Common myeloid progenitor, CD34-positive (primary cell): ENCODE measurements at regions not wholly inside any gene's neighbourhood (a gene's known extent, or its start where the extent isn't known, plus 50 kb on each side); places are given as distances from the start of the nearest gene placed in this dataset.
"Not testable (repeated sequence)": the region's sequence is repeated elsewhere in the genome, so short reads cannot be mapped to it uniquely, and the experiment has no call there.

ENCODE experiments used
- CTCF ChIA-PET: fragments of 350-600 bp; sonication (Branson Sonifier 250); formaldehyde crosslinking; loops from one replicate; lab custom pipeline; 2021; ENCODE audit warnings: antibody characterized with exemption; lab: Charles Lee
- POLR2A ChIA-PET: fragments of 350-600 bp; sonication (Branson Sonifier 250); formaldehyde crosslinking; loops from one replicate; lab custom pipeline; 2021; ENCODE audit warnings: antibody characterized with exemption; lab: Charles Lee
- DNase-seq, 3 donors: peaks; one replicate each; pipeline versions ENCODE4 v3.0.0 to v3.0.0-alpha.2; 2013
- H3K27ac ChIP-seq, 2 experiments: 1 replicate in 1 of 2; 2 replicates in 1 of 2; pipeline ENCODE4 v1.7.0; 2013; ENCODE audit warnings: inconsistent platforms in 2 of 2, low read length in 2 of 2, mild to moderate bottlenecking in 2 of 2, low read depth in 1 of 2, moderate library complexity in 1 of 2; ENCODE audit not compliant: severe bottlenecking in 2 of 2, insufficient read depth in 1 of 2, poor library complexity in 1 of 2
- H3K27me3 ChIP-seq, 5 experiments: replicated peaks in 2 of 5; 1 replicate in 3 of 5; 2 replicates in 2 of 5; pipeline versions ENCODE4 v1.6.1 to v1.7.0; 2013; ENCODE audit warnings: low read length in 4 of 5, mild to moderate bottlenecking in 2 of 5, moderate library complexity in 2 of 5, inconsistent platforms in 1 of 5; ENCODE audit not compliant: insufficient read depth in 5 of 5, control insufficient read depth in 4 of 5
- H3K36me3 ChIP-seq, 4 experiments: 1 replicate in 2 of 4; 2 replicates in 2 of 4; pipeline versions ENCODE4 v1.6.1 to v1.7.0; 2013; ENCODE audit warnings: low read length in 3 of 4, control low read depth in 1 of 4, mild to moderate bottlenecking in 1 of 4; ENCODE audit not compliant: control insufficient read depth in 4 of 4, insufficient read depth in 4 of 4
- H3K4me1 ChIP-seq, 4 experiments: 1 replicate in 3 of 4; 2 replicates in 1 of 4; pipeline versions ENCODE4 v1.6.1 to v1.7.1; 2013; ENCODE audit warnings: low read length in 3 of 4, mild to moderate bottlenecking in 3 of 4, control low read depth in 1 of 4, inconsistent platforms in 1 of 4, moderate library complexity in 1 of 4; ENCODE audit not compliant: control insufficient read depth in 4 of 4, insufficient read depth in 4 of 4; ENCODE audit errors: control extremely low read depth in 1 of 4
- H3K4me3 ChIP-seq, 7 experiments: 1 replicate in 4 of 7; 2 replicates in 3 of 7; pipeline versions ENCODE4 v1.5.1 to v1.7.0; 2013; ENCODE audit warnings: mild to moderate bottlenecking in 7 of 7, low read length in 6 of 7, moderate library complexity in 6 of 7, inconsistent platforms in 2 of 7, low read depth in 2 of 7, control low read depth in 1 of 7; ENCODE audit not compliant: insufficient read depth in 4 of 7, control insufficient read depth in 1 of 7; ENCODE audit errors: extremely low read depth in 1 of 7
- H3K9me3 ChIP-seq, 5 experiments: 1 replicate in 4 of 5; 2 replicates in 1 of 5; pipeline versions ENCODE4 v1.6.1 to v1.7.1; 2013; ENCODE audit warnings: low read length in 4 of 5, mild to moderate bottlenecking in 2 of 5, inconsistent platforms in 1 of 5, low read depth in 1 of 5, moderate library complexity in 1 of 5; ENCODE audit not compliant: control insufficient read depth in 4 of 5, insufficient read depth in 2 of 5; ENCODE audit errors: control extremely low read depth in 1 of 5
- WGBS: methylation state at CpG from one replicate; pipeline ENCODE4 v1.1.5; 2013; ENCODE audit not compliant: insufficient coverage; 5-methylcytosine and 5-hydroxymethylcytosine counted together

GRCh38 chr2:90231199-90231598 is 1539.7 kb downstream of the RPIA start:
- H3K27me3 ChIP-seq, H3K27ac ChIP-seq, H3K4me3 ChIP-seq, H3K36me3 ChIP-seq, H3K9me3 ChIP-seq, H3K4me1 ChIP-seq, DNase-seq, POLR2A ChIA-PET, CTCF ChIA-PET: not testable (repeated sequence)
- no CpG with 5 or more reads among the region's 4 CpGs for WGBS

GRCh38 chr2:90235452-90235851 is 1544.0 kb downstream of the RPIA start:
- POLR2A ChIA-PET: not testable (repeated sequence)

GRCh38 chr2:90237923-90238361 is 1546.5 kb downstream of the RPIA start:
- H3K4me1 ChIP-seq, H3K27me3 ChIP-seq, POLR2A ChIA-PET, H3K27ac ChIP-seq, H3K9me3 ChIP-seq, CTCF ChIA-PET, H3K4me3 ChIP-seq, H3K36me3 ChIP-seq: not testable (repeated sequence)
- WGBS: 68% methylated on average over 14 of the region's 31 CpGs
- DNase-seq: peak in 2 of 3 donors; percentile 18 to 34

More at GRCh38 chr2:90235452-90235851, 1544.0 kb downstream of the RPIA start:
- CTCF ChIA-PET, H3K27me3 ChIP-seq, H3K9me3 ChIP-seq, H3K4me3 ChIP-seq, H3K36me3 ChIP-seq, H3K4me1 ChIP-seq, H3K27ac ChIP-seq, DNase-seq: not testable (repeated sequence)
- WGBS: no CpG with 5 or more reads among the region's 1 CpG

GRCh38 chr2:90238505-90239230 is 1547.2 kb downstream of the RPIA start:
- H3K27me3 ChIP-seq, CTCF ChIA-PET, H3K36me3 ChIP-seq, H3K9me3 ChIP-seq, H3K27ac ChIP-seq, DNase-seq, H3K4me3 ChIP-seq, H3K4me1 ChIP-seq, POLR2A ChIA-PET: not testable (repeated sequence)
- WGBS: 75% methylated on average over 10 of the region's 43 CpGs

- H3K27ac ChIP-seq, POLR2A ChIA-PET, H3K4me3 ChIP-seq, H3K4me1 ChIP-seq, CTCF ChIA-PET, DNase-seq, H3K9me3 ChIP-seq, H3K36me3 ChIP-seq, H3K27me3 ChIP-seq: not testable (repeated sequence)
- WGBS: no CpG with 5 or more reads among the region's 6 CpGs
Observed at GRCh38 chr2:90239769-90240168, 1548.3 kb downstream of the RPIA start.

GRCh38 chr2:90244902-90245765 is 1553.7 kb downstream of the RPIA start:
- H3K27ac ChIP-seq, H3K36me3 ChIP-seq, DNase-seq, CTCF ChIA-PET, H3K27me3 ChIP-seq, H3K4me3 ChIP-seq, H3K4me1 ChIP-seq, H3K9me3 ChIP-seq, POLR2A ChIA-PET: not testable (repeated sequence)
- 78% methylated on average over 29 of the region's 94 CpGs for WGBS

GRCh38 chr2:90248400-90248799 is 1556.9 kb downstream of the RPIA start:
- CTCF ChIA-PET, H3K27me3 ChIP-seq, H3K4me3 ChIP-seq, POLR2A ChIA-PET, DNase-seq, H3K9me3 ChIP-seq, H3K36me3 ChIP-seq, H3K4me1 ChIP-seq, H3K27ac ChIP-seq: not testable (repeated sequence)
- WGBS: no CpG with 5 or more reads among the region's 14 CpGs
